NB4 (cell line): ENCODE measurements at regions not wholly inside any gene's neighbourhood (a gene's known extent, or its start where the extent isn't known, plus 50 kb on each side); places are given as distances from the start of the nearest gene placed in this dataset.

ENCODE experiments used
- MYC ChIP-seq: IDR thresholded peaks from 2 replicates; pipeline ENCODE4 v1.6.1; 2011; ENCODE audit warnings: low read depth, low read length
- POLR2A ChIP-seq: IDR thresholded peaks from 2 replicates; pipeline ENCODE4 v1.6.1; 2011; ENCODE audit warnings: mild to moderate bottlenecking; ENCODE audit not compliant: insufficient read length; ENCODE audit errors: extremely low read depth
- TF ChIP-seq, protein P1 (sequence below): IDR thresholded peaks from one replicate; pipeline ENCODE4 v1.5.1; 2012; ENCODE audit warnings: low read depth, low read length

DNA sequence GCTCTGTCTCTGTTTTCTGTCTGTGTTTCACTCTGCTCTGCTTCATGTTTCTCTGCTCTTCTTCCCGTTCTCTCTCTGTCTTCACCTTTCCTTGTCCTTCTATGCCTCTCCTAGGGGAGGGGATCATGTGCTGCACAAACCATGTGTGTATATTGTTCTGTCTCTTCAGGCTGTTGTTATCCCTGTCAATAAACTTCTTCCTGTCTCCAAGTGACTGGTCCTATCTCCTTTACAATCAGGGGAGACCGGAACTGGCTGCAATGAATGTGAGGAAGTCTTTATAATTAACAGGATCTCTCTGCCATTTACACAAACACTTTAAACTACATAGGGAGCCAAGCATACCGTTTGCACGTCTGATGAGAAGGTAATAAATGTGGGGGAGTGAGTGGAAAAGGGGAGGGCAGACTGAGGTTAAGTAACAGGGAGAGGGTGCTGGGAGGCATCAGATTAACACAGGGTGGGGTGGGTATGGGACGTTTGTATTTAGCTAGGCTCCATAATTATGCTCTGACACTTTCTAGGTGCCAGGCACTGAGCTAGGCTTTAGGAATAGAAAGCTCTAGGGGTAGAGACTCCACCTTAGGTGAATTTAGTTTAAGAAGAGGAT, 626.1 kb downstream of the DHX35 start:
- TF ChIP-seq, protein P1, sequence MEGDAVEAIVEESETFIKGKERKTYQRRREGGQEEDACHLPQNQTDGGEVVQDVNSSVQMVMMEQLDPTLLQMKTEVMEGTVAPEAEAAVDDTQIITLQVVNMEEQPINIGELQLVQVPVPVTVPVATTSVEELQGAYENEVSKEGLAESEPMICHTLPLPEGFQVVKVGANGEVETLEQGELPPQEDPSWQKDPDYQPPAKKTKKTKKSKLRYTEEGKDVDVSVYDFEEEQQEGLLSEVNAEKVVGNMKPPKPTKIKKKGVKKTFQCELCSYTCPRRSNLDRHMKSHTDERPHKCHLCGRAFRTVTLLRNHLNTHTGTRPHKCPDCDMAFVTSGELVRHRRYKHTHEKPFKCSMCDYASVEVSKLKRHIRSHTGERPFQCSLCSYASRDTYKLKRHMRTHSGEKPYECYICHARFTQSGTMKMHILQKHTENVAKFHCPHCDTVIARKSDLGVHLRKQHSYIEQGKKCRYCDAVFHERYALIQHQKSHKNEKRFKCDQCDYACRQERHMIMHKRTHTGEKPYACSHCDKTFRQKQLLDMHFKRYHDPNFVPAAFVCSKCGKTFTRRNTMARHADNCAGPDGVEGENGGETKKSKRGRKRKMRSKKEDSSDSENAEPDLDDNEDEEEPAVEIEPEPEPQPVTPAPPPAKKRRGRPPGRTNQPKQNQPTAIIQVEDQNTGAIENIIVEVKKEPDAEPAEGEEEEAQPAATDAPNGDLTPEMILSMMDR: no peak
- TF ChIP-seq POLR2A (no peak), MYC (no peak)
